22Rv1 (cell line): ENCODE measurements at regions not wholly inside any gene's neighbourhood (a gene's known extent, or its start where the extent isn't known, plus 50 kb on each side); places are given as distances from the start of the nearest gene placed in this dataset.

Experiments
- ZFX ChIP-seq: fragments of 450-650 bp; IDR thresholded peaks from 2 replicates; pipeline ENCODE4 v1.6.1; 2017; ENCODE audit warnings: antibody characterized with exemption, borderline replicate concordance
- TF ChIP-seq, protein P1 (sequence below): fragments of 450-650 bp; IDR thresholded peaks from 2 replicates; pipeline ENCODE4 v1.5.1; 2017; ENCODE audit warnings: mild to moderate bottlenecking

DNA sequence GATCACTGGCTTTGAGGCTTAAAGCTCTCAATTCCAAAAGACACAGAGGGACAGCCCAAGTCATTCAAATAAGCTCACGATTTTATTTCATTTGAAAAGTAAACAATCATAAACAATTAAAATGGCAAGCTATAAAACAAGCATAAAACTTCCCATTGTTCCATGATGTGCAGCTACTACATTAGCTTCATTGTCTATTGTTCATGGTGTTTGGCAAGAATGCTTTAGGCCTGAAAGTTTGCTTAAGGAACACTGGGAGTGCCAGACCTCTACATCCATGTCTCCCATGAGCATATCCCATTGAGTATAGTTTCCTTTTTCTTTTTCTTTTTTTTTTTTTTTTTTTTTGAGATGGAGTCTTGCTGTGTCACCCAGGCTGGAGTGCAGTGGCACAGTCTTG, 286.1 kb upstream of the ESRRG start:
- TF ChIP-seq, protein P1, sequence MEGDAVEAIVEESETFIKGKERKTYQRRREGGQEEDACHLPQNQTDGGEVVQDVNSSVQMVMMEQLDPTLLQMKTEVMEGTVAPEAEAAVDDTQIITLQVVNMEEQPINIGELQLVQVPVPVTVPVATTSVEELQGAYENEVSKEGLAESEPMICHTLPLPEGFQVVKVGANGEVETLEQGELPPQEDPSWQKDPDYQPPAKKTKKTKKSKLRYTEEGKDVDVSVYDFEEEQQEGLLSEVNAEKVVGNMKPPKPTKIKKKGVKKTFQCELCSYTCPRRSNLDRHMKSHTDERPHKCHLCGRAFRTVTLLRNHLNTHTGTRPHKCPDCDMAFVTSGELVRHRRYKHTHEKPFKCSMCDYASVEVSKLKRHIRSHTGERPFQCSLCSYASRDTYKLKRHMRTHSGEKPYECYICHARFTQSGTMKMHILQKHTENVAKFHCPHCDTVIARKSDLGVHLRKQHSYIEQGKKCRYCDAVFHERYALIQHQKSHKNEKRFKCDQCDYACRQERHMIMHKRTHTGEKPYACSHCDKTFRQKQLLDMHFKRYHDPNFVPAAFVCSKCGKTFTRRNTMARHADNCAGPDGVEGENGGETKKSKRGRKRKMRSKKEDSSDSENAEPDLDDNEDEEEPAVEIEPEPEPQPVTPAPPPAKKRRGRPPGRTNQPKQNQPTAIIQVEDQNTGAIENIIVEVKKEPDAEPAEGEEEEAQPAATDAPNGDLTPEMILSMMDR = no peak
- no peak for TF ChIP-seq ZFX
